Endodermal cell (in vitro differentiated cells): ENCODE measurements at regions not wholly inside any gene's neighbourhood (a gene's known extent, or its start where the extent isn't known, plus 50 kb on each side); places are given as distances from the start of the nearest gene placed in this dataset.

Source experiments
- DNase-seq: peaks from one replicate; pipeline ENCODE4 v3.0.0-alpha.2; 2017
- H3K27ac ChIP-seq: 2 replicates; pipeline ENCODE4 v1.5.1; 2013; ENCODE audit warnings: mild to moderate bottlenecking, low read depth, low read length, moderate library complexity
- H3K27me3 ChIP-seq: 2 replicates; pipeline ENCODE4 v1.6.1; 2013; ENCODE audit warnings: mild to moderate bottlenecking, low read length, moderate library complexity; ENCODE audit not compliant: insufficient read depth, control insufficient read depth, poor library complexity, severe bottlenecking
- H3K36me3 ChIP-seq: 2 replicates; pipeline ENCODE4 v1.7.0; 2013; ENCODE audit warnings: mild to moderate bottlenecking, low read length, moderate library complexity; ENCODE audit not compliant: control insufficient read depth, insufficient read depth
- H3K4me1 ChIP-seq: one replicate; pipeline ENCODE4 v1.7.0; 2013; ENCODE audit warnings: low read length; ENCODE audit not compliant: control insufficient read depth, insufficient read depth
- H3K4me3 ChIP-seq: 2 replicates; pipeline ENCODE4 v1.5.1; 2013; ENCODE audit warnings: mild to moderate bottlenecking, low read length, moderate library complexity
- H3K9ac ChIP-seq: 2 replicates; pipeline ENCODE4 v1.6.1; 2013; ENCODE audit warnings: mild to moderate bottlenecking, low read length, moderate library complexity; ENCODE audit not compliant: poor library complexity, severe bottlenecking; ENCODE audit errors: extremely low read depth
- H3K9me3 ChIP-seq: 2 replicates; pipeline ENCODE4 v1.6.1; 2013; ENCODE audit warnings: mild to moderate bottlenecking, low read length, moderate library complexity; ENCODE audit not compliant: control insufficient read depth
- H3K27ac Mint-ChIP-seq: 2 replicates; pipeline ENCODE4 v1.8.0; 2020; ENCODE audit warnings: mixed read lengths
- H3K27me3 Mint-ChIP-seq: 2 replicates; pipeline ENCODE4 v1.8.0; 2021; ENCODE audit warnings: mild to moderate bottlenecking, mixed read lengths; ENCODE audit not compliant: insufficient read depth
- H3K36me3 Mint-ChIP-seq: 2 replicates; pipeline ENCODE4 v1.8.0; 2020; ENCODE audit warnings: low read depth, mixed read lengths
- H3K4me1 Mint-ChIP-seq: 2 replicates; pipeline ENCODE4 v1.8.0; 2020; ENCODE audit warnings: mixed read lengths
- H3K4me3 Mint-ChIP-seq: 2 replicates; pipeline ENCODE4 v1.8.0; 2020; ENCODE audit warnings: mild to moderate bottlenecking, moderate library complexity, mixed read lengths
- H3K9me3 Mint-ChIP-seq: 2 replicates; pipeline ENCODE4 v1.8.0; 2020; ENCODE audit warnings: mild to moderate bottlenecking, mixed read lengths
- CTCF ChIP-seq: fragments of 200-600 bp; sonication (generic); conservative IDR thresholded peaks from 2 replicates; pipeline ENCODE4 v1.5.0; 2021; ENCODE audit warnings: antibody characterized with exemption, mild to moderate bottlenecking
- WGBS, 2 experiments: methylation state at CpG; one replicate each; pipeline versions ENCODE4 v1.1.5 to v1.1.7; 2013; ENCODE audit warnings: missing lambda C conversion rate in 2 of 2, mixed read lengths in 1 of 2; ENCODE audit not compliant: insufficient coverage in 1 of 2, insufficient read length in 1 of 2; 5-methylcytosine and 5-hydroxymethylcytosine counted together

GRCh38 chr2:182592691-182593393, 123.2 kb upstream of the DNAJC10 start:
- Histone ChIP-seq H3K4me1 (peaks cover 5% of the 10 kb centered on the region), H3K9me3 (no peaks in the 10 kb centered on the region), H3K9ac (no peak overlapping the region), H3K27ac (no peak overlapping the region), H3K27me3 (no peaks in the 10 kb centered on the region), H3K4me3 (no peak overlapping the region), H3K36me3 (no peaks in the 10 kb centered on the region)
- no peak overlapping the region for H3K27ac Mint-ChIP-seq
- WGBS, 2 experiments, result 91% methylated on average over 4 of the region's 4 CpGs; no CpG with 5 or more reads in 1 of the 2 experiments
- no peak overlapping the region for H3K4me3 Mint-ChIP-seq
- TF ChIP-seq CTCF, result peak; percentile 59
- H3K4me1 Mint-ChIP-seq, result peaks cover 15% of the 10 kb centered on the region
- no peaks in the 10 kb centered on the region for H3K36me3 Mint-ChIP-seq
- H3K27me3 Mint-ChIP-seq, result peaks cover 3% of the 10 kb centered on the region
- no peak for DNase-seq
- no peaks in the 10 kb centered on the region for H3K9me3 Mint-ChIP-seq

GRCh38 chr2:182593394-182593975, 122.6 kb upstream of the DNAJC10 start:
- WGBS, 2 experiments, result 74% methylated on average over 2 of the region's 3 CpGs; no CpG with 5 or more reads in 1 of the 2 experiments
- Histone ChIP-seq H3K4me1 (peaks cover 7% of the 10 kb centered on the region), H3K4me3 (no peak overlapping the region), H3K9ac (no peak overlapping the region), H3K9me3 (no peaks in the 10 kb centered on the region), H3K27ac (no peak overlapping the region), H3K27me3 (no peaks in the 10 kb centered on the region), H3K36me3 (no peaks in the 10 kb centered on the region)
- Mint-ChIP-seq H3K4me3 (no peak overlapping the region), H3K27me3 (peaks cover 3% of the 10 kb centered on the region), H3K4me1 (peaks cover 18% of the 10 kb centered on the region), H3K27ac (no peak overlapping the region), H3K36me3 (no peaks in the 10 kb centered on the region), H3K9me3 (no peaks in the 10 kb centered on the region)
- no peak for TF ChIP-seq CTCF
- no peak for DNase-seq

- H3K9me3 ChIP-seq, result no peaks in the 10 kb centered on the region
- H3K9ac ChIP-seq, result no peak overlapping the region
- 96% methylated on average over 1 of the region's 1 CpG; no CpG with 5 or more reads in 1 of the 2 experiments for whole genome bisulfite sequencing, 2 experiments
- no peak for TF ChIP-seq CTCF
- H3K4me3 ChIP-seq, result no peak overlapping the region
- H3K9me3 Mint-ChIP-seq, result no peaks in the 10 kb centered on the region
- H3K27me3 ChIP-seq, result no peaks in the 10 kb centered on the region
- peaks cover 3% of the 10 kb centered on the region for H3K27me3 Mint-ChIP-seq
- no peak overlapping the region for H3K27ac ChIP-seq
- peaks cover 20% of the 10 kb centered on the region for H3K4me1 Mint-ChIP-seq
- H3K36me3 Mint-ChIP-seq, result no peaks in the 10 kb centered on the region
- H3K4me3 Mint-ChIP-seq, result no peak overlapping the region
- H3K27ac Mint-ChIP-seq, result no peak overlapping the region
- DNase-seq, result no peak
- no peaks in the 10 kb centered on the region for H3K36me3 ChIP-seq
- peaks cover 11% of the 10 kb centered on the region for H3K4me1 ChIP-seq
Observed at GRCh38 chr2:182594286-182594685, 121.8 kb upstream of the DNAJC10 start.
